PC-3 (cell line): ENCODE measurements at regions not wholly inside any gene's neighbourhood (a gene's known extent, or its start where the extent isn't known, plus 50 kb on each side); places are given as distances from the start of the nearest gene placed in this dataset.

Source experiments
- EZH2 ChIP-seq: fragments of 300-600 bp; sonication (generic); IDR thresholded peaks from one replicate; pipeline ENCODE4 v1.6.1; 2017; ENCODE audit warnings: antibody characterized with exemption, mild to moderate bottlenecking, low read length; ENCODE audit not compliant: unreplicated experiment
- EZH2phosphoT487 ChIP-seq: fragments of 300-600 bp; sonication (generic); IDR thresholded peaks from 2 replicates; pipeline ENCODE4 v1.6.1; 2018; ENCODE audit warnings: mild to moderate bottlenecking, antibody characterized with exemption, low read length, borderline replicate concordance
- TF ChIP-seq, protein P1 (sequence below): fragments of 300-600 bp; sonication (generic); conservative IDR thresholded peaks from 2 replicates; pipeline ENCODE4 v1.5.1; 2017; ENCODE audit warnings: antibody characterized with exemption, low read depth, mild to moderate bottlenecking, low read length

GRCh38 chr3:107216711-107217110 is 160.5 kb upstream of the CCDC54 start:
- TF ChIP-seq, protein P1, sequence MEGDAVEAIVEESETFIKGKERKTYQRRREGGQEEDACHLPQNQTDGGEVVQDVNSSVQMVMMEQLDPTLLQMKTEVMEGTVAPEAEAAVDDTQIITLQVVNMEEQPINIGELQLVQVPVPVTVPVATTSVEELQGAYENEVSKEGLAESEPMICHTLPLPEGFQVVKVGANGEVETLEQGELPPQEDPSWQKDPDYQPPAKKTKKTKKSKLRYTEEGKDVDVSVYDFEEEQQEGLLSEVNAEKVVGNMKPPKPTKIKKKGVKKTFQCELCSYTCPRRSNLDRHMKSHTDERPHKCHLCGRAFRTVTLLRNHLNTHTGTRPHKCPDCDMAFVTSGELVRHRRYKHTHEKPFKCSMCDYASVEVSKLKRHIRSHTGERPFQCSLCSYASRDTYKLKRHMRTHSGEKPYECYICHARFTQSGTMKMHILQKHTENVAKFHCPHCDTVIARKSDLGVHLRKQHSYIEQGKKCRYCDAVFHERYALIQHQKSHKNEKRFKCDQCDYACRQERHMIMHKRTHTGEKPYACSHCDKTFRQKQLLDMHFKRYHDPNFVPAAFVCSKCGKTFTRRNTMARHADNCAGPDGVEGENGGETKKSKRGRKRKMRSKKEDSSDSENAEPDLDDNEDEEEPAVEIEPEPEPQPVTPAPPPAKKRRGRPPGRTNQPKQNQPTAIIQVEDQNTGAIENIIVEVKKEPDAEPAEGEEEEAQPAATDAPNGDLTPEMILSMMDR: no peak
- TF ChIP-seq EZH2 (no peak), EZH2phosphoT487 (no peak)
